OCI-LY3 (cell line): ENCODE measurements at regions not wholly inside any gene's neighbourhood (a gene's known extent, or its start where the extent isn't known, plus 50 kb on each side); places are given as distances from the start of the nearest gene placed in this dataset.
"Not testable (repeated sequence)": the region's sequence is repeated elsewhere in the genome, so short reads cannot be mapped to it uniquely, and the experiment has no call there.

Experiments used
- CTCF ChIP-seq: fragments of 200-600, 300-600 bp; sonication (generic); IDR thresholded peaks from 2 replicates; pipeline ENCODE4 v1.5.1; 2014; ENCODE audit warnings: antibody characterized with exemption, low read length, low read depth
- EZH2phosphoT487 ChIP-seq: fragments of 200-600 bp; shearing (Covaris generic); IDR thresholded peaks from 2 replicates; pipeline ENCODE4 v1.6.1; 2018; ENCODE audit warnings: antibody characterized with exemption, mixed run types, low read depth

DNA sequence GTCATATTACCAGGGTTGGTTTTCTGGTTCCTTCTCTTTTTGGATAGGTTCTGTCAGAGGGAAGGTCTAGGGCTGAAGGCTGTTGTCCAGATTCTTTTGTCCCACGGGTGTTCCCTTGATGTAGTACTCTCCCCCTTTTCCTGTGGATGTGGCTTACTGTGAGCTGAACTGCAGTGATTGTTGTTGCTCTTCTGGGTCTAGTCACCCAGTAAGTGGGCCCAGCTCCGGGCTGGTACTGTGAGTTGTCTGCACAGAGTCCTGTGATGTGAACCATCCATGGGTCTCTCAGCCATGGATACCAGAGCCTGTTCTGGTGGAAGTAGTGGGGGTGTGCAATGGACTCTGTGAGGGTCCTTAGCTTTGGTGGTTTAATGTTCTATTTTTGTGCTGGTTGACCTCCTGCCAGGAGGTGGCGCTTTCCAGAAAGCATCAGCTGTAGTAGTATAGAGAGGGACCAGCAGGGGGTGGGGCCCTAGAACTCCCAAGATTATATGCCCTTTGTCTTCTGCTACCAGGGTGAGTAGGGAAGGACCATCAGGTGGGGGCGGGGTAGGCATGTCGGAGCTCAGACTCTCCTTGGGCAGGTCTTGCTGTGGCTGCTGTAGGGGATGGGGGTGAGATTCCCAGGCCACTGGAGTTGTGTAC, 99.4 kb upstream of the CHST15 start:
- not testable (repeated sequence) for TF ChIP-seq CTCF, EZH2phosphoT487
